Thyroid gland (tissue), 4 donors: ENCODE measurements at regions not wholly inside any gene's neighbourhood (a gene's known extent, or its start where the extent isn't known, plus 50 kb on each side); places are given as distances from the start of the nearest gene placed in this dataset.

Experiments
- DNase-seq, 2 donors: peaks; one replicate each; pipeline ENCODE4 v3.0.0-alpha.2; 2019
- H3K27ac ChIP-seq, 3 donors: fragments of 200-600 bp; sonication (generic); 1 replicate in 2 of 3; 2 replicates in 1 of 3; pipeline ENCODE4 v1.5.1; 2016 to 2019; ENCODE audit warnings: mild to moderate bottlenecking in 1 of 3, moderate library complexity in 1 of 3
- H3K27me3 ChIP-seq: fragments of 200-600 bp; sonication (generic); one replicate; pipeline ENCODE4 v1.5.1; 2019
- H3K36me3 ChIP-seq, 2 donors: fragments of 200-600 bp; sonication (generic); one replicate each; pipeline ENCODE4 v1.5.1; 2016 to 2019
- H3K4me1 ChIP-seq, 2 donors: fragments of 200-600 bp; sonication (generic); one replicate each; pipeline ENCODE4 v1.5.1; 2017 to 2019
- H3K4me3 ChIP-seq, 3 donors: fragments of 200-600 bp; sonication (generic); replicated peaks in 1 of 3; 1 replicate in 2 of 3; 2 replicates in 1 of 3; pipeline ENCODE4 v1.5.1; 2016; ENCODE audit warnings: mild to moderate bottlenecking in 1 of 3
- H3K9me3 ChIP-seq: fragments of 200-600 bp; sonication (generic); one replicate; pipeline ENCODE4 v1.5.1; 2017
- POLR2A ChIP-seq, 2 donors: fragments of 450-650 bp; IDR thresholded peaks; one replicate each; pipeline ENCODE4 v1.6.1; 2017; ENCODE audit warnings: antibody characterized with exemption in 2 of 2, mild to moderate bottlenecking in 2 of 2, moderate library complexity in 1 of 2
- WGBS, 2 donors: methylation state at CpG; one replicate each; pipeline ENCODE4 v1.1.5; 2017; 5-methylcytosine and 5-hydroxymethylcytosine counted together
- intact Hi-C: fragments of 100-400 bp; cut with DNase I; formaldehyde crosslinking; loops from one replicate; pipeline ENCODE4 v1.15.1; 2023
- TF ChIP-seq, protein P1 (sequence below), 6 experiments: fragments of 200-600 bp in 3 of 6; fragments of 450-650 bp in 3 of 6; sonication (generic) in 3 of 6; IDR thresholded peaks; one replicate each; pipeline ENCODE4 v1.5.1; 2016 to 2019; ENCODE audit warnings: antibody characterized with exemption in 6 of 6, mild to moderate bottlenecking in 2 of 6, inconsistent platforms in 1 of 6, moderate library complexity in 1 of 6

DNA sequence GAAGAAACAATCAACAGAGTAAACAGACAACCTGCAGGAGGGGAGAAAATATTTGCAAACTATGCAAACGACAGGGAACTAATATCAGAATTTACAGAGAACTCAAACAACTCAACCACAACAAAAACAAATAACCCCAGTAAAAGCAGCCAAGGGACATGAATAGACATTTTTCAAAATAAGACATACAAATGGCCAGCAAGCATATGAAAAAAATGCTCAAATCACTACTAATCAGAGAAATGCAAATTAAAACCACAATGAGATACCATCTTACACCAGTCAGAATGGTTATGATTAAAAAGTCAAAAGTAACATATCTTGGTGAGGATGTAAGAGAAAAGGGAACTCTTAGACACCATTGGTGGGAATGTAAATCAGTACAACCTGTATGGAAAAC, 215.0 kb downstream of the THBS2 start:
- intact Hi-C loops = no loop called here
- TF ChIP-seq, protein P1, sequence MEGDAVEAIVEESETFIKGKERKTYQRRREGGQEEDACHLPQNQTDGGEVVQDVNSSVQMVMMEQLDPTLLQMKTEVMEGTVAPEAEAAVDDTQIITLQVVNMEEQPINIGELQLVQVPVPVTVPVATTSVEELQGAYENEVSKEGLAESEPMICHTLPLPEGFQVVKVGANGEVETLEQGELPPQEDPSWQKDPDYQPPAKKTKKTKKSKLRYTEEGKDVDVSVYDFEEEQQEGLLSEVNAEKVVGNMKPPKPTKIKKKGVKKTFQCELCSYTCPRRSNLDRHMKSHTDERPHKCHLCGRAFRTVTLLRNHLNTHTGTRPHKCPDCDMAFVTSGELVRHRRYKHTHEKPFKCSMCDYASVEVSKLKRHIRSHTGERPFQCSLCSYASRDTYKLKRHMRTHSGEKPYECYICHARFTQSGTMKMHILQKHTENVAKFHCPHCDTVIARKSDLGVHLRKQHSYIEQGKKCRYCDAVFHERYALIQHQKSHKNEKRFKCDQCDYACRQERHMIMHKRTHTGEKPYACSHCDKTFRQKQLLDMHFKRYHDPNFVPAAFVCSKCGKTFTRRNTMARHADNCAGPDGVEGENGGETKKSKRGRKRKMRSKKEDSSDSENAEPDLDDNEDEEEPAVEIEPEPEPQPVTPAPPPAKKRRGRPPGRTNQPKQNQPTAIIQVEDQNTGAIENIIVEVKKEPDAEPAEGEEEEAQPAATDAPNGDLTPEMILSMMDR (IDR thresholded peaks at IDR 0.05) = no peak
- TF ChIP-seq POLR2A (IDR thresholded peaks at IDR 0.05) = no peak
- Histone ChIP-seq H3K9me3 (no peaks in the 10 kb centered on the region), H3K4me3 (no peak overlapping the region), H3K27ac (no peak overlapping the region), H3K27me3 (no peaks in the 10 kb centered on the region), H3K36me3 (no peaks in the 10 kb centered on the region), H3K4me1 (no peaks in the 10 kb centered on the region)
- 79 to 80% methylated on average over 1 of the region's 1 CpG for WGBS, 2 donors
- no peak for DNase-seq

DNA sequence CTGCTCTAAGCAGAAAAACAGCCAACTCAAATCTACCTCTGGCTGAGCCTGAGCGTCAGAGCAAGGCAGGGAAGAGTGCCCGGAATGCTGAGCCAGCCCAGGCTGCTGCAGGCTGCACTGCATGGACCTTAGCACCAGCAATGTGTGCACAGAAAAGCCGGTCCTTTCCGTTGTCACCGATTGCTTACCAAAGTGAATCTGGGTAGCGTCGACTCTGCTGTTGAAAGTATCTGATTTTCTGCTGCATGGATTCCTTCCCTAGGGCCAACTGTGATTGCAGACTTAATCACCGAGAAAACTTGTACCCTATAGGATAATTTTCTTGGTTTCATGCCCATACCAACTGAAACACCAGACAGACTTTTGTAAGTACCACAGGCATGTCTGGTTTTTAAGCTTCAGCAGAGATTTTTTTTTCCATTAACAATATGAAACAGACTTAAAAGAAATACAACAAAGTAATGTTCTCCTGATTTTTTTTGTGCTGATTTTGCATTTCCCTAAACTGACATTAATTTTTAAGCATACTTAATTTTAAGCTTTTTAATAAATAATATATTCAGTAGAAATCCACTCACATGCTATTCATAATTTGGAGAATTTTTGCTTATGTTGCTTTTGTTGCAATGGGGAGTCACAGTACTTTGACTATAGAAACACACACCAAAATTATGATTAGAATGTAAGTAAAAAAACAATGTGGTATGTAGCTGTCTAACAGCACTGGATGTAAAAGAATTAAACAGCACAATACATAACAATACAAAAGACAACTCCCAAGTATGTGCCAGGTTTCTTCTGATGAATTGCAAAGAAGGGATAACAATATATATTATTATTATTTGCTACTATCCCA, 218.0 kb downstream of the THBS2 start:
- H3K27me3 ChIP-seq = no peaks in the 10 kb centered on the region
- intact Hi-C loops = no loop called here
- no peak overlapping the region for H3K27ac ChIP-seq
- H3K9me3 ChIP-seq = no peaks in the 10 kb centered on the region
- H3K4me3 ChIP-seq = no peak overlapping the region
- DNase-seq = no peak
- TF ChIP-seq POLR2A (IDR thresholded peaks at IDR 0.05) = no peak
- TF ChIP-seq, protein P1 (IDR thresholded peaks at IDR 0.05) = no peak
- 68 to 72% methylated on average over 8 of the region's 8 CpGs for WGBS, 2 donors
- H3K36me3 ChIP-seq = no peaks in the 10 kb centered on the region
- H3K4me1 ChIP-seq = no peaks in the 10 kb centered on the region

DNA sequence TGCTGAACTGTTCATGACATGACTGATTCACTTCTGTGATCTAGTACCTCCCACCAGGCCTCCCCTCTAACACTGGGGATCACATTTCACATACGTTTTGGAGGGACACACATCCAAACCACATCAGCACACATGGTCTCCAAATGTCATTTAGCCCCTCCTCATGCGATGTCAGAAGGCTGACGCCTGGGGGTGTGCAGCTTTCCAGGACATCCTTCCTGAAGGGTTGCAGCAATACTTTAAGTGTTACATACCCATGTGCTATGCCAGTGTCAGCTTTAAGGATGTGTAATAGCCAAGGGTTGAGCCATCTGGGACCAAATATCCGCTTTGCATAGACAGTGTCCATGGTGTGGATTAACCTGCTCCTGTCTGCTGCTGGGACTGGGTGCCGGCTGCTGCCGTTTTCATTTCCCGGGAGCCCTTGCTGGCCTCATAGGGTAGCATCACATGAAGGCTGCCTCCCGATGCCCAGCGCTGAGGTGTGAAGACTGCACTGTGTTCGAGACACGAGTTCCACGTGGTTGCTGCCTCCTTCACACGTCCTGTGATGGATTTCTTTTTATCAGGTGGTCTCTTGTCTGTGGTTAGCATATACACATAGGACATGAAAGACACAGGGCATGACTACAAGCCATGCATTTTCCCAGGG, 219.0 kb downstream of the THBS2 start:
- 91 to 93% methylated on average over 12 to 13 of the region's 13 CpGs for WGBS, 2 donors
- no peaks in the 10 kb centered on the region for H3K9me3 ChIP-seq
- H3K36me3 ChIP-seq = no peaks in the 10 kb centered on the region
- H3K4me1 ChIP-seq = no peaks in the 10 kb centered on the region
- no peaks in the 10 kb centered on the region for H3K27me3 ChIP-seq
- no peak for DNase-seq
- intact Hi-C loops = no loop called here
- no peak overlapping the region for H3K4me3 ChIP-seq
- H3K27ac ChIP-seq = no peak overlapping the region
- no peak for TF ChIP-seq POLR2A (IDR thresholded peaks at IDR 0.05)
- TF ChIP-seq, protein P1 (IDR thresholded peaks at IDR 0.05) = no peak

DNA sequence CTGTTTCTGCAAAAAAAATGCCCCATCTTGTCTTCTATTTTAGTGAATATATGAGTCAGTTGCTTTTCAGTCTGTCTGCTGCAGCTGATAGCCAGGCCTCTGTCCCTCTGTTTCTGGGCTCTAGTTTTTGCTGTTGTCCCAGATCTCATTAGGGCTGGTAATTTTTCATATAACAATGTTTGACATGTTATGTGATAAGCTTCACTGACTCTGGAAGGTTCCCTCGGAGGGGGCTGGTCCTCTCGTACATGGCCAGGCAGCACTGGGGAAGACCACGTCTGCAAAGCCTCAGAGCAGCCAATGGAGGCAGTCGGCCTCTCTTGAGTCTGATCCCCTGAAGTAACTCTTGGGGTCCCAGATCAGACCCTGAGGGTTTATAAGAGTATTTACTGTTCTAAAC, 223.8 kb downstream of the THBS2 start:
- H3K27ac ChIP-seq = no peak overlapping the region
- no peaks in the 10 kb centered on the region for H3K9me3 ChIP-seq
- no peak overlapping the region for H3K4me3 ChIP-seq
- no peaks in the 10 kb centered on the region for H3K36me3 ChIP-seq
- TF ChIP-seq, protein P1 (IDR thresholded peaks at IDR 0.05) = no peak
- no peak for TF ChIP-seq POLR2A (IDR thresholded peaks at IDR 0.05)
- H3K27me3 ChIP-seq = no peaks in the 10 kb centered on the region
- 56 to 71% methylated on average over 4 of the region's 4 CpGs for WGBS, 2 donors
- intact Hi-C loops = no loop called here
- no peak for DNase-seq
- H3K4me1 ChIP-seq = no peaks in the 10 kb centered on the region

DNA sequence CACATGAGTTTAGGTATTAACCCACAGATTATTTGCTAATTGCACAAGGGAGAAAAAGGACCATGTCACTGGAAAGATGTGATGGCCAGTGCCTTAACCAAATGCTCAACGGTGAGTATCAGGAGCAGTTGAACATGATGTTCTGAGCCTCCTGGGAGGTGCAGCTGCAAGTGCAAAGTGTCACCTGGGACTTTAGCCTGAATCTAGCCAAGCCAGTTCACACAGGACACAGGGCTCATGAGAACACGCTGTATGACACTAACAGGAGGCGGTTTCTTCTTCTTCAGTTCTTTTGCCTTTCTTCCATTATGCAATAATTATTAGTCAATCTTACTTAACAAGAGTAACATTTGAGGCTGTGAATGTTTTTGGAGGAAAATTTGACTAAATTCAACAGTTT, 225.3 kb downstream of the THBS2 start:
- Histone ChIP-seq H3K9me3 (no peaks in the 10 kb centered on the region), H3K27me3 (no peaks in the 10 kb centered on the region), H3K4me3 (no peak overlapping the region), H3K36me3 (no peaks in the 10 kb centered on the region), H3K27ac (no peak overlapping the region), H3K4me1 (no peaks in the 10 kb centered on the region)
- 91 to 92% methylated on average over 3 of the region's 3 CpGs for WGBS, 2 donors
- no peak for DNase-seq
- TF ChIP-seq, protein P1 (IDR thresholded peaks at IDR 0.05) = no peak
- no peak for TF ChIP-seq POLR2A (IDR thresholded peaks at IDR 0.05)
- intact Hi-C loops = no loop called here
